ENCODE measurements at regions not wholly inside any gene's neighbourhood (a gene's known extent, or its start where the extent isn't known, plus 50 kb on each side); places are given as distances from the start of the nearest gene placed in this dataset.

- no peak for TF ChIP-seq POLR2A (IDR thresholded peaks at IDR 0.05)
- TF ChIP-seq, protein P1, sequence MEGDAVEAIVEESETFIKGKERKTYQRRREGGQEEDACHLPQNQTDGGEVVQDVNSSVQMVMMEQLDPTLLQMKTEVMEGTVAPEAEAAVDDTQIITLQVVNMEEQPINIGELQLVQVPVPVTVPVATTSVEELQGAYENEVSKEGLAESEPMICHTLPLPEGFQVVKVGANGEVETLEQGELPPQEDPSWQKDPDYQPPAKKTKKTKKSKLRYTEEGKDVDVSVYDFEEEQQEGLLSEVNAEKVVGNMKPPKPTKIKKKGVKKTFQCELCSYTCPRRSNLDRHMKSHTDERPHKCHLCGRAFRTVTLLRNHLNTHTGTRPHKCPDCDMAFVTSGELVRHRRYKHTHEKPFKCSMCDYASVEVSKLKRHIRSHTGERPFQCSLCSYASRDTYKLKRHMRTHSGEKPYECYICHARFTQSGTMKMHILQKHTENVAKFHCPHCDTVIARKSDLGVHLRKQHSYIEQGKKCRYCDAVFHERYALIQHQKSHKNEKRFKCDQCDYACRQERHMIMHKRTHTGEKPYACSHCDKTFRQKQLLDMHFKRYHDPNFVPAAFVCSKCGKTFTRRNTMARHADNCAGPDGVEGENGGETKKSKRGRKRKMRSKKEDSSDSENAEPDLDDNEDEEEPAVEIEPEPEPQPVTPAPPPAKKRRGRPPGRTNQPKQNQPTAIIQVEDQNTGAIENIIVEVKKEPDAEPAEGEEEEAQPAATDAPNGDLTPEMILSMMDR (IDR thresholded peaks at IDR 0.05): no peak
Measured at GRCh38 chr13:67498948-67499347, 268.8 kb upstream of the PCDH9 start.

Data from lower leg skin (tissue), 3 donors.